DOHH2 (cell line): ENCODE measurements at regions not wholly inside any gene's neighbourhood (a gene's known extent, or its start where the extent isn't known, plus 50 kb on each side); places are given as distances from the start of the nearest gene placed in this dataset.

Experiments used
- H3F3A ChIP-seq: fragments of 200-600 bp; sonication (generic), shearing (Covaris generic); 2 replicates; pipeline ENCODE4 v1.6.0; 2016; ENCODE audit warnings: antibody characterized with exemption, mild to moderate bottlenecking; ENCODE audit not compliant: control insufficient read depth, insufficient read depth
- H3K27ac ChIP-seq: fragments of 200-600 bp; sonication (generic); 2 replicates; pipeline ENCODE4 v1.5.1; 2014; ENCODE audit warnings: low read depth, mild to moderate bottlenecking, low read length, moderate library complexity
- H3K27me3 ChIP-seq: fragments of 200-600 bp; sonication (generic); 2 replicates; pipeline ENCODE4 v1.6.1; 2014; ENCODE audit warnings: mild to moderate bottlenecking, low read length, mixed read lengths; ENCODE audit not compliant: control insufficient read depth
- H3K36me3 ChIP-seq: fragments of 200-600 bp; sonication (generic); 2 replicates; pipeline ENCODE4 v1.6.1; 2014; ENCODE audit warnings: mild to moderate bottlenecking, low read length, moderate library complexity, mixed read lengths; ENCODE audit not compliant: control insufficient read depth
- H3K4me1 ChIP-seq: fragments of 200-600 bp; sonication (generic); 2 replicates; pipeline ENCODE4 v1.6.1; 2014; ENCODE audit warnings: mild to moderate bottlenecking, low read length, mixed read lengths; ENCODE audit not compliant: control insufficient read depth
- H3K4me2 ChIP-seq: fragments of 200-600 bp; sonication (generic); 2 replicates; pipeline ENCODE4 v1.6.0; 2014; ENCODE audit warnings: mild to moderate bottlenecking, low read length, moderate library complexity
- H3K4me3 ChIP-seq: fragments of 200-600 bp; sonication (generic); 2 replicates; pipeline ENCODE4 v1.5.1; 2014; ENCODE audit warnings: mild to moderate bottlenecking, low read length, mixed read lengths
- H3K79me2 ChIP-seq: fragments of 200-600 bp; sonication (generic); 2 replicates; pipeline ENCODE4 v1.6.1; 2014; ENCODE audit warnings: mild to moderate bottlenecking, low read length, mixed read lengths; ENCODE audit not compliant: control insufficient read depth
- H3K9me2 ChIP-seq: fragments of 200-600 bp; sonication (generic); replicated peaks from 2 replicates; pipeline ENCODE4 v1.6.1; 2014; ENCODE audit warnings: mild to moderate bottlenecking, low read length, mixed read lengths; ENCODE audit not compliant: control insufficient read depth
- H3K9me3 ChIP-seq: fragments of 200-600 bp; sonication (generic); 2 replicates; pipeline ENCODE4 v1.6.1; 2014; ENCODE audit warnings: antibody characterized with exemption, low read length, mixed read lengths; ENCODE audit not compliant: control insufficient read depth, insufficient read depth
- H4K20me1 ChIP-seq: fragments of 200-600 bp; sonication (generic); 2 replicates; pipeline ENCODE4 v1.6.0; 2014; ENCODE audit warnings: low read depth, mild to moderate bottlenecking, antibody characterized with exemption, low read length, moderate library complexity; ENCODE audit not compliant: control insufficient read depth, insufficient read depth
- EZH2phosphoT487 ChIP-seq: fragments of 200-600 bp; sonication (generic); IDR thresholded peaks from 2 replicates; pipeline ENCODE4 v1.6.1; 2017; ENCODE audit warnings: borderline replicate concordance, mild to moderate bottlenecking, antibody characterized with exemption, low read length, moderate library complexity, mixed read lengths
- TF ChIP-seq, protein P1 (sequence below): fragments of 200-600 bp; sonication (generic); IDR thresholded peaks from one replicate; pipeline ENCODE4 v1.5.1; 2014; ENCODE audit warnings: antibody characterized with exemption, mild to moderate bottlenecking, low read depth, low read length; ENCODE audit not compliant: poor library complexity, severe bottlenecking

DNA sequence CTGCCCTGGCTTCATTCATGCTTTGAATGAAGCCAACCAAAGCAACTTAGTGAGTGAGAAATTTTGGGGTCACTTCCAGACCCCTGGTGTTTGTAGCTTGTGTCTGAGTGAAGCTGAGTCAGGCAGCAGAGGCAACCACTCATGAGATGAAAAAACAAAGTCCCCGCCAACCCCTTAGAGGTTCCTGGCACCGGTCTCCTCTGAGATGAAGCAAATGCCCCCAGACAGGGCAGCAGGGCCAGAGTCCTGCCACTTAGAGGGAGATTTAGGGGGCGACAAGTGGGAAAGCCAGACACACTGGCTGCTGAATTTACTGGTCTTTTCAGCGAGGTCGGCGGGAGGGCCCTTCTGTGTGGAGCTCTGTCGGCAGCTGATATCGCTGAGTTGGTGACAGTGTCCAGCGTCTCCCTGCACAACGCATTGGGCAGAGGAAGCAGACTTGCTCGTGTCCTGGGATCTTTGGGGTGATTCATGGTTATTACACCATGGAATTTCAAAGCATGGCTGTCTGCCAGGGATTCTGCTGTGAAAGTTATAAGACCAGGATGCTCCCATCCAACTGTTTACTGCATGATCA is 482.6 kb downstream of the MIAT start:
- no peaks in the 10 kb centered on the region for H3F3A ChIP-seq
- no peak overlapping the region for H3K4me2 ChIP-seq
- H3K27ac ChIP-seq: no peak overlapping the region
- H3K79me2 ChIP-seq: no peaks in the 10 kb centered on the region
- H3K4me1 ChIP-seq: no peaks in the 10 kb centered on the region
- TF ChIP-seq EZH2phosphoT487: no peak
- TF ChIP-seq, protein P1, sequence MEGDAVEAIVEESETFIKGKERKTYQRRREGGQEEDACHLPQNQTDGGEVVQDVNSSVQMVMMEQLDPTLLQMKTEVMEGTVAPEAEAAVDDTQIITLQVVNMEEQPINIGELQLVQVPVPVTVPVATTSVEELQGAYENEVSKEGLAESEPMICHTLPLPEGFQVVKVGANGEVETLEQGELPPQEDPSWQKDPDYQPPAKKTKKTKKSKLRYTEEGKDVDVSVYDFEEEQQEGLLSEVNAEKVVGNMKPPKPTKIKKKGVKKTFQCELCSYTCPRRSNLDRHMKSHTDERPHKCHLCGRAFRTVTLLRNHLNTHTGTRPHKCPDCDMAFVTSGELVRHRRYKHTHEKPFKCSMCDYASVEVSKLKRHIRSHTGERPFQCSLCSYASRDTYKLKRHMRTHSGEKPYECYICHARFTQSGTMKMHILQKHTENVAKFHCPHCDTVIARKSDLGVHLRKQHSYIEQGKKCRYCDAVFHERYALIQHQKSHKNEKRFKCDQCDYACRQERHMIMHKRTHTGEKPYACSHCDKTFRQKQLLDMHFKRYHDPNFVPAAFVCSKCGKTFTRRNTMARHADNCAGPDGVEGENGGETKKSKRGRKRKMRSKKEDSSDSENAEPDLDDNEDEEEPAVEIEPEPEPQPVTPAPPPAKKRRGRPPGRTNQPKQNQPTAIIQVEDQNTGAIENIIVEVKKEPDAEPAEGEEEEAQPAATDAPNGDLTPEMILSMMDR: no peak
- no peaks in the 10 kb centered on the region for H3K36me3 ChIP-seq
- no peak overlapping the region for H3K4me3 ChIP-seq
- H3K9me3 ChIP-seq: no peaks in the 10 kb centered on the region
- H3K9me2 ChIP-seq: no peaks in the 10 kb centered on the region
- H3K27me3 ChIP-seq: no peaks in the 10 kb centered on the region
- H4K20me1 ChIP-seq: no peaks in the 10 kb centered on the region

DNA sequence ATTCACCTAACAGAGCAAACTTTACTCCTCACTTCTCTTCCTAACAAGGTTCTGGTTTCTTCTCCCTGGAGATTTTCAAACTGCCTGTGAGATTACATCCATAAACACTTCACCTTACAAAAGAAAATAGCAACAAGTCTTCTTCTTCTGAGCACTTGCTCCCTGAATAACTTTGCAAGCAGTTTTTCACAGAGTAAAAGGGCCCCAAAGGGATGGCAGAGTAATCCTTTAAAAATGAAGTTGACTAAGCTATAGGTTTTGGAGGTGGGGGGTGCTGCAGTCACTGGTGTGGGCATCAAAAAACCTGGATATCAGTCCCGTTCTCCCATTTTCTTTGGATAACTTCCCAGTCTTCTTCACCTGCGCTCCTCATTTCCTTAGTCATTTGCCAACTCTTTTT is 484.9 kb downstream of the MIAT start:
- Histone ChIP-seq H3K4me3 (no peak overlapping the region), H4K20me1 (no peaks in the 10 kb centered on the region), H3K4me2 (no peak overlapping the region), H3K36me3 (no peaks in the 10 kb centered on the region), H3K4me1 (no peaks in the 10 kb centered on the region), H3K9me2 (no peaks in the 10 kb centered on the region), H3K27me3 (no peaks in the 10 kb centered on the region), H3K9me3 (no peaks in the 10 kb centered on the region), H3F3A (no peaks in the 10 kb centered on the region), H3K79me2 (no peaks in the 10 kb centered on the region), H3K27ac (no peak overlapping the region)
- TF ChIP-seq EZH2phosphoT487: no peak
- TF ChIP-seq, protein P1: no peak

DNA sequence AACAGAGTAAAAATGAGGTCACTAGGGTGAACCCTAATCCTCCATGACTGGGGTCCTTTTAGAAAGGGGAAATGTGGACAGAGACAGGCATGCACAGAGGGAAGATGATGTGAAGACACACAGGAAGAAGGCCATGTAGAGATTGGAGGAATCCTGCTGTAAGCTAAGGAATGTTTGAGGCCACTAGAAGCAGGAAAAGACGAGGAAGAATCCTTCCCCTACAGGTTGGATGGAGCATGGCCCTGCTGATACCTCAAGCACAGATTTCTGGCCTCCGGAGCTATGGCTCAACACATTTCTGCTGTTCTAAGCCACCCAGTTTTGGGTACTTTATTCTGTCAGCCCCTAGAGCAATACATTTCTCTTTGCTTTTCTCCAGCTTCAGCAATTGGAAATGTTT is 486.9 kb downstream of the MIAT start:
- H3K4me2 ChIP-seq: no peak overlapping the region
- no peaks in the 10 kb centered on the region; the same call in 1 of the 2 replicates for H3K9me3 ChIP-seq
- no peak overlapping the region for H3K27ac ChIP-seq
- TF ChIP-seq EZH2phosphoT487: no peak
- TF ChIP-seq, protein P1: no peak
- H3K79me2 ChIP-seq: no peaks in the 10 kb centered on the region
- H3K4me1 ChIP-seq: no peaks in the 10 kb centered on the region
- no peaks in the 10 kb centered on the region for H3K9me2 ChIP-seq
- H3K36me3 ChIP-seq: no peaks in the 10 kb centered on the region
- no peaks in the 10 kb centered on the region for H3K27me3 ChIP-seq
- no peaks in the 10 kb centered on the region for H3F3A ChIP-seq
- H3K4me3 ChIP-seq: no peak overlapping the region
- H4K20me1 ChIP-seq: no peaks in the 10 kb centered on the region
